Large intestine (tissue), 3 donors: ENCODE measurements at regions not wholly inside any gene's neighbourhood (a gene's known extent, or its start where the extent isn't known, plus 50 kb on each side); places are given as distances from the start of the nearest gene placed in this dataset.
A peak's percentile ranks its signal among the peaks of the same experiment; 100 is the strongest.

Experiments
- DNase-seq, 2 donors: peaks; one replicate each; pipeline versions ENCODE4 v3.0.0 to v3.0.0-alpha.2; 2013
- H3K27ac ChIP-seq: one replicate; pipeline ENCODE4 v1.5.1; 2013; ENCODE audit warnings: low read length
- H3K27me3 ChIP-seq: 2 replicates; pipeline ENCODE4 v1.6.1; 2013; ENCODE audit warnings: low read length; ENCODE audit not compliant: control insufficient read depth, insufficient read depth
- H3K36me3 ChIP-seq: 2 replicates; pipeline ENCODE4 v1.6.1; 2013; ENCODE audit warnings: low read length; ENCODE audit not compliant: control insufficient read depth, insufficient read depth
- H3K4me1 ChIP-seq: one replicate; pipeline ENCODE4 v1.6.1; 2013; ENCODE audit warnings: low read length; ENCODE audit not compliant: control insufficient read depth, insufficient read depth
- H3K4me3 ChIP-seq: one replicate; pipeline ENCODE4 v1.5.1; 2013; ENCODE audit warnings: low read length
- H3K9me3 ChIP-seq: one replicate; pipeline ENCODE4 v1.6.1; 2013; ENCODE audit warnings: mild to moderate bottlenecking, low read depth, low read length, moderate library complexity; ENCODE audit not compliant: control insufficient read depth
- WGBS: methylation state at CpG from one replicate; pipeline ENCODE4 v1.1.5; 2013; ENCODE audit warnings: low lambda C conversion rate; ENCODE audit not compliant: insufficient coverage; 5-methylcytosine and 5-hydroxymethylcytosine counted together

DNA sequence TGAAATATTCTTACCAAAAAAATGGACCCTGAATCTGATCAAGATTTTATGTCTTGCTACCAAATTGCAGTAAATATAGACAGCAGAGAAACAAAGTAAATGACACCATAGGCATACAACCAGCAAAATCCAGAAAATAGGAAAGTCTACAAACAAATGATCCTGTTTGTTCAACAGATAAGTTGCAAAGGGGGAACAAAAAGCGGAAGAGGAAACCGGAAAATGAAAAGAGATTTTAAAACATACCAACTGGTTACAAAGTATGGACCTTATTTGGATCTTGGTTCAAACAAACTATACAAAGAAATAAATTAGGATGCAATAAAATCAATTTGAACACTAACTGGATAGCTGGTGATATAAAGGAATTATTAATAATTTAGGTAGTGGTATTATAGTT, 92.0 kb downstream of the TMPRSS5 start:
- H3K4me3 ChIP-seq = no peak overlapping the region
- no peaks in the 10 kb centered on the region for H3K27me3 ChIP-seq
- H3K9me3 ChIP-seq = no peaks in the 10 kb centered on the region
- no peak for DNase-seq
- WGBS = 100% methylated on average over 1 of the region's 2 CpGs
- no peaks in the 10 kb centered on the region for H3K36me3 ChIP-seq
- H3K4me1 ChIP-seq = no peaks in the 10 kb centered on the region
- H3K27ac ChIP-seq = no peak overlapping the region

DNA sequence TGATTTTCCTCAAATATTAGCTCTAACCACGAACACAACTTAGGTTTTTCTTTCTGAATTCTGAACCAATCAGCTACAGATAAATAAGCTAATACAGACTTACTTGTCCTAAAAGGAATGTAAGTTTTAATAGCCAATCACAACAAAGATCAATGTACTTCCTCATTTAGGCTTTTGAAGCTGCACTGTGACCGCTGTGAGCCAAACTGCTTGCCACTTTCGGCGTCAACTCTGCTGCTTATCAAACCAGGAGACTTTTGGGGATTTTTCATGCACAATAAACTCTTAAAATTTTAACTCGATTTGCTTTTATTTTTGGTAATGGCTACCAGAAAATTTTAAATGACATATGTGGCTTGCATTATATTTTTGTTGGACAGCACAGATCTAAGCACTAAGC, 92.5 kb downstream of the TMPRSS5 start:
- H3K27ac ChIP-seq = no peak overlapping the region
- no peak overlapping the region for H3K4me3 ChIP-seq
- no peaks in the 10 kb centered on the region for H3K9me3 ChIP-seq
- WGBS = no CpG with 5 or more reads among the region's 5 CpGs
- no peak for DNase-seq
- H3K27me3 ChIP-seq = no peaks in the 10 kb centered on the region
- no peaks in the 10 kb centered on the region for H3K36me3 ChIP-seq
- H3K4me1 ChIP-seq = no peaks in the 10 kb centered on the region

DNA sequence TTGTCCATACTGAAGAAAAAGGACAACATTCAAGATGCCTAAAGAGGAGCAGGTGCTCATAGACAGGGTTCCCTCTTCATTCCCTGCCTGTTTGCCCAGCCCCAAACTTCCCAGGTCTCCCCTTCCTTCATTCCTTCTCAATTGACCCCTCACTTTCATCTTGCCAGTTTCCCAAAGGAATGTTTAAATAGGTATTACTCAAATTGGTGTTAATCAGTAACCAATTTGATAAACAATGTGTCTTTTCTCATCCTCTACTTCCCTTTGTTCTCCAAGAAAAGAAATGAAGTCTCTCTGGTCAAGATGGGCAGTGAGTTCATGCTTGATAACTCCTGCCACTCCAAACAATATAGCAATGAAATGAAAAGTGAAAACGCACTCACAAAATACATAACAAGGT, 101.9 kb downstream of the TMPRSS5 start:
- H3K36me3 ChIP-seq = no peaks in the 10 kb centered on the region
- no peaks in the 10 kb centered on the region for H3K9me3 ChIP-seq
- no CpG with 5 or more reads among the region's 1 CpG for WGBS
- DNase-seq = no peak
- no peaks in the 10 kb centered on the region for H3K4me1 ChIP-seq
- H3K27me3 ChIP-seq = no peaks in the 10 kb centered on the region
- H3K4me3 ChIP-seq = no peak overlapping the region
- H3K27ac ChIP-seq = no peak overlapping the region

DNA sequence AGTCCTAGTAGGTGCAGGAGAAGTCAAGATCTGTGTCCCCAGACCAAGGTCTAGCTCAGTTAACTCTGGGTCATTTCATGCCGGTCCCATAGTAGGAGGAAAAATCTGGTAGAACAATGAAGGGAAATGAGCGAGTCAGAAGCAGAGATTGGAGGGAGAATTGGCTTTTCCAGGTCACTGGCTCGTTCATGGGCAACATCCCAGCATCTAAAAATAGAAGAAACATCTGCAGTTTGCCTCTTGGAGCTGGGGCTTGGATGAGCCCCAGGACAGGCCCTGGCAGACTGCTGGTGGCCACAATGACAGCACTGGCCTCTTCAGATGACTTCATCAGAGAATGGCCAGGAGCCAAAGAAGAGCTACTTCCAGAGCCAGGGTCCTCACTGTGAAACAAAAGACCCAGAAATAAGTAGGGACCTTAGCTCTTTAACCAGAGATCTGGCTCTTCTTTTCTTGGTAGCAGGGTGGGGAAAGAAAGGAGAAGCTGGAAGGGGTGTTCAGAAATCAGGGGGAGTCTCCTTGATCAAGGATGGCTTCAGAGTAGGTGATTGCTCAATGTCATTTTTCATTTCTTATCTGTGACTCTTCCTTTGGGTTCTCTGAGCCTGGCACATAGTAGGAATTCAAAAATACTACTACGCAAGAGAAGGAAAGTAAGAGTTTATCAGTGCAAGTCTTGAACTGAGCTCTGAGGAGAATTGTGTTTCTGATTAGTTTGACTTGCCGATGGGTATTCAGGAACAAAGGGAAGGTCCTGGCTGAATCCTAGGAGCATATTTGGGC, 102.6 kb downstream of the TMPRSS5 start:
- Histone ChIP-seq H3K4me1 (no peaks in the 10 kb centered on the region), H3K36me3 (no peaks in the 10 kb centered on the region), H3K4me3 (no peak overlapping the region), H3K27me3 (no peaks in the 10 kb centered on the region), H3K27ac (no peak overlapping the region), H3K9me3 (no peaks in the 10 kb centered on the region)
- no CpG with 5 or more reads among the region's 5 CpGs for WGBS
- DNase-seq = peak in 1 of 2 donors; percentile 14

DNA sequence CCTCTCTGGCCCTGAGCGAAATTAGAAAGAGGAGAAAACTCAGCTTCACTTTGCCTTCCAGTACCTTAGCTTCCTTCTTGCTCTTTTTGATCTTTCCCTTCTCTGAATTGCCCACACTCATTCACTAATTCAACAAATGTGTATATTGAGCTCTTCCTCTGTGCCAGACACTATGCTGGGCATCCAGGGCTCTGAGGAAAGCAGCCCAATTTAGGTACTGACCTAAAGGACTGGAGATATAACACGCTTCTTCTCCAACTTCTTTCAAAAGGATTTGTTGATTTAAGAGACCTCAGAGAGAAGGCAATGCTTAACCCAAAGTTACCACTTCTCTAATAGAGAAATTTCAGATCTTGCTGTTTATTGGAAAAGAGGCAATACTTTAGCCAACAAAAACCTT, 103.6 kb downstream of the TMPRSS5 start:
- H3K36me3 ChIP-seq = no peaks in the 10 kb centered on the region
- H3K9me3 ChIP-seq = no peaks in the 10 kb centered on the region
- no peak for DNase-seq
- no peaks in the 10 kb centered on the region for H3K27me3 ChIP-seq
- no peak overlapping the region for H3K27ac ChIP-seq
- no peaks in the 10 kb centered on the region for H3K4me1 ChIP-seq
- WGBS = no CpG with 5 or more reads among the region's 2 CpGs
- H3K4me3 ChIP-seq = no peak overlapping the region

DNA sequence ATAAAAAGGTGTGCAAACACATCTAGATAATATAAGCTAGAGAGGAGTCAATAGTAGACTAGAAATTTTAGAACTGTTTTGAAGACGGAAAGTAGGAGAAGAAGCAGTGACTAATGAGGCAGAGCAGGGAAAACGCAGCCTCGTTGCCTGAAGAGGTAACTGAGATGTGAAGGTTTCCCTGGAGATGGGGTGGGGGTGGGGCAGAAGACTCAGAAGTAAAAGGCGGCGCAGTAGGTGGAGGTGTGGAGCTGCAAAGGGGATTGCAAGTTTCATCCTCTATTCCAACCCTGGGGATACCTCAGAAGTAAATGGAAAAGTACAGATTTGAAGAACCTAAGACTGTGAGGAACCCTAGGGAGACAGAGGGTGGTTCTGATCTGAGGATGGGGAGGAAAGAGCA, 109.5 kb downstream of the TMPRSS5 start:
- no peaks in the 10 kb centered on the region for H3K36me3 ChIP-seq
- peaks cover 5% of the 10 kb centered on the region for H3K27me3 ChIP-seq
- WGBS = 100% methylated on average over 1 of the region's 5 CpGs
- H3K9me3 ChIP-seq = no peaks in the 10 kb centered on the region
- DNase-seq = no peak
- H3K4me3 ChIP-seq = no peak overlapping the region
- no peaks in the 10 kb centered on the region for H3K4me1 ChIP-seq
- no peak overlapping the region for H3K27ac ChIP-seq

DNA sequence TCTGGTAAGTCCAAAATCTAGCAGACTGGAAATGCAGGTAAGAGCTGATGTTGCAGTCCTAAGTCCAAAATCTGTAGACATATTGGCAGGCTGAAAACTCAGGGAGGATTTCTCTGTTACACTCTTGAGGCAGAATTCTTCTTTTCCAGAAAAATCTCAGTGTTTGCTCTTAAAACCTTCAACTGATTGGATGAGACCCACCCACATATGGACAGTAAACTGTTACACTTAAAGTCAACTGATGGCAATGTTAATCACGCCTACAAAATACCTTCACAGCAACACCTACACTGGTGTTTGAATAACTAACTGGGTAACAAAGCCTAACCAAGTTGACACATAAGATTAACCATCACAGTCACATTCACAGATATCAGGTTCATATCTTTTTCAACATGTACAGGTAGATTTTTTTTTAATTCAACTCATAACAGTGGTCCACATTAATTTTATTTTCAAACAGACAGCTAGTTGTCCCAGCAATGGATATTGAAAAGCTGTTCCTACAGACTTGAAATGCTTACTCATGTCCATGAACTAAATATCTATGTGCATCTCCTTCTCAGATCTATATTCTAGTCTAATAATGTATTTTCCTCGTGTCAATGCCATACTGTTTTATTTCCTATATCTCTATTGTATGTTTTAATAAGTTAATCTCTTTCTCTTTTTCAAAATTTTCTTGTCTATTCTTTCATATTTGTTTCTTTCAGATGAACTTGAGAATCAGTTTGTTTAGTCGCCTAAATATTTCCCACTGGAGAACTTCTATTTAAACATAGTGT, 110.1 kb downstream of the TMPRSS5 start:
- Histone ChIP-seq H3K27ac (no peak overlapping the region), H3K4me1 (no peaks in the 10 kb centered on the region), H3K4me3 (no peak overlapping the region), H3K36me3 (no peaks in the 10 kb centered on the region), H3K9me3 (no peaks in the 10 kb centered on the region), H3K27me3 (peaks cover 5% of the 10 kb centered on the region)
- 91% methylated on average over 2 of the region's 3 CpGs for WGBS
- no peak for DNase-seq

DNA sequence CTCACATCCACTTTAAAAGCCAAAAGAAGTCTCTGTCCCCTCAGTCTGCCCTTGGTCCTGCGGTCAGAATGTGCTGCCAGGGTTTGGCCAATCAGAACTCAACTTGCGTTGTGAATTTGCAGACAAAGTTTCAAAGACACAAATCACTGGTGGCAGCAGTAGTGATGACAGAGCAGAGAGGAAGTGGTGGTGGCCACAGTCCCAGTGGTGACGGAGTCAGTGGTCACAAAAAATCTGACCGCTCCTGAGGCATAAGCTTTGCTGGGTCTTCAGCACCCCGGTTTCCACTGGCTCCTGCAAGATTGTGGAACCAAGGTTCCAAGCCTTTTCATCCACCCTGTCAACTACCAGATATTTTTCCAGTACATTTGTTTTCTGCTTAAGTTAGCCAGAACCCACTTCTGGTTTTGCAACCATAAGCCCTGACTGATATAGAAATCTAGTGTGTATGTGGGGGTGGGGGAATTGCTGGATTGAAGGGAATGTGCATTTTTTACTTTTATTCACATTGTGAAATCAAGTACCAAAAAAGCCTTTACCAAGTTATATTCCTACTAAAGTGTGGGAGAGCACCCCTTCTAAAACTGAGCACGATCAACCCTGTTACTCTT, 112.3 kb downstream of the TMPRSS5 start:
- H3K27ac ChIP-seq = no peak overlapping the region
- WGBS = 100% methylated on average over 2 of the region's 6 CpGs
- no peak for DNase-seq
- no peaks in the 10 kb centered on the region for H3K4me1 ChIP-seq
- H3K27me3 ChIP-seq = peaks cover 5% of the 10 kb centered on the region
- no peaks in the 10 kb centered on the region for H3K9me3 ChIP-seq
- no peaks in the 10 kb centered on the region for H3K36me3 ChIP-seq
- H3K4me3 ChIP-seq = no peak overlapping the region

DNA sequence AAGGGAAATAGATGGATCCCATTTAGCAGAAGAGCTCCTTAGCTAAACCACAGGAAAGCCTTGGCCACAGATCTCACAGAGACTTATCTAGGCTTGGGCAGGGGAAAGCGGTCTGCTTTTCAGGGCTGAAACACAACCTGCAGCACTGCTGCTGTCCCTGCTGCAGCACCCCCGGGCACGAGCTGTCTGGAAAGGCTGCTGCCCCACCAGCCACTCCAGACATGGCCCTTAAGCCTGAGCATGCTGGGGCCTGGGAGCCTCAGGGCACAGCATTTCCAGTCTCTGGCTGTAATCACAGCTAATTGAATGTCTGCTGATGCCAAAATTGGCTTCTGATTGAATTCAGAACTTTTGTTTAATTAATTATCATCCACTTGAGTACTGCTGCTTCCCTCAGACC, 115.0 kb downstream of the TMPRSS5 start:
- no CpG with 5 or more reads among the region's 3 CpGs for WGBS
- no peak for DNase-seq
- no peaks in the 10 kb centered on the region for H3K9me3 ChIP-seq
- no peak overlapping the region for H3K4me3 ChIP-seq
- H3K36me3 ChIP-seq = no peaks in the 10 kb centered on the region
- H3K27ac ChIP-seq = no peak overlapping the region
- no peaks in the 10 kb centered on the region for H3K4me1 ChIP-seq
- no peaks in the 10 kb centered on the region for H3K27me3 ChIP-seq

DNA sequence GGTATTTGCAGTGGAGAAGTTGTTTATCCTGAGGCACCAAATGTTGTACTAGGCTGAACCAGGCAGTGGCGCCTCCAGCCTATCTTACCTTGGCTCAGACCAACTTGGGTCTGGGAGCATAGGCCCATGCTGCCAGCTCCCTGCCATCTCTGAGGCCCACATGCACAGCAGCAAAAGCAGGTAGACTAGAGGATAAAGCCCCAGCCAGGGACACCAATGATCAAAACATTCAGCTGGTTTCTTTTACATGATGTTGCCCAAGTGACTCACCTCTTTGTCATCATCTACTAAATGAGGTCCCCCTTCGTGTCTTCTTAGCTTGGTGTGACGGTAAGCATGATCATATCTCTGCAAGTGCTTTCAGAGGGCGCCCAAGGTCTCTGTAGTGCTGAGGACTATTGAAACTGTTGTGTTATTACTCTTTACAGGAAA, 112.1 kb upstream of the DRD2 start:
- H3K27me3 ChIP-seq = no peaks in the 10 kb centered on the region
- H3K4me3 ChIP-seq = no peak overlapping the region
- H3K36me3 ChIP-seq = no peaks in the 10 kb centered on the region
- no peak overlapping the region for H3K27ac ChIP-seq
- no peaks in the 10 kb centered on the region for H3K4me1 ChIP-seq
- WGBS = 67% methylated on average over 1 of the region's 4 CpGs
- DNase-seq = no peak
- H3K9me3 ChIP-seq = no peaks in the 10 kb centered on the region
